Naive thymus-derived CD4-positive, alpha-beta T cell (primary cell): ENCODE measurements at regions not wholly inside any gene's neighbourhood (a gene's known extent, or its start where the extent isn't known, plus 50 kb on each side); places are given as distances from the start of the nearest gene placed in this dataset.

Experiments used
- ATAC-seq: fragments of 150-1000 bp; cut with Tn5 transposase; 2 replicates; pipeline ENCODE4 v1.10.0; 2021; ENCODE audit warnings: mild to moderate bottlenecking, moderate library complexity
- CTCF ChIA-PET: fragments of 350-600 bp; sonication (Branson Sonifier 250); formaldehyde crosslinking; loops from one replicate; lab custom pipeline; 2021; ENCODE audit warnings: antibody characterized with exemption; lab: Charles Lee
- POLR2A ChIA-PET: fragments of 350-600 bp; sonication (Branson Sonifier 250); formaldehyde crosslinking; loops from one replicate; lab custom pipeline; 2021; ENCODE audit warnings: antibody characterized with exemption, inconsistent platforms; lab: Charles Lee
- DNase-seq, 9 donors: peaks; one replicate each; pipeline versions ENCODE4 v3.0.0 to v3.0.0-alpha.2; 2020 to 2022; ENCODE audit warnings: mixed read lengths in 1 of 9
- H3K27ac ChIP-seq: one replicate; pipeline ENCODE4 v1.7.0; 2013; ENCODE audit warnings: mild to moderate bottlenecking, low read depth, low read length, moderate library complexity
- H3K27me3 ChIP-seq, 2 donors: one replicate each; pipeline ENCODE4 v1.7.0; 2013; ENCODE audit warnings: low read length in 2 of 2, mild to moderate bottlenecking in 2 of 2, moderate library complexity in 2 of 2; ENCODE audit not compliant: control insufficient read depth in 2 of 2, insufficient read depth in 2 of 2
- H3K36me3 ChIP-seq, 3 experiments: 1 replicate in 2 of 3; 2 replicates in 1 of 3; pipeline ENCODE4 v1.7.0; 2013; ENCODE audit warnings: low read length in 3 of 3, mild to moderate bottlenecking in 3 of 3, moderate library complexity in 1 of 3; ENCODE audit not compliant: insufficient read depth in 3 of 3, control insufficient read depth in 2 of 3
- H3K4me1 ChIP-seq, 2 donors: one replicate each; pipeline ENCODE4 v1.7.0; 2013; ENCODE audit warnings: low read length in 2 of 2, mild to moderate bottlenecking in 2 of 2, moderate library complexity in 1 of 2; ENCODE audit not compliant: control insufficient read depth in 2 of 2, insufficient read depth in 2 of 2
- H3K4me3 ChIP-seq: 2 replicates; pipeline ENCODE4 v1.7.0; 2013; ENCODE audit warnings: mild to moderate bottlenecking, low read length
- H3K9me3 ChIP-seq, 3 experiments: 1 replicate in 2 of 3; 2 replicates in 1 of 3; pipeline ENCODE4 v1.7.0; 2013; ENCODE audit warnings: low read length in 3 of 3; ENCODE audit not compliant: control insufficient read depth in 2 of 3
- H3K27ac Mint-ChIP-seq, 9 donors: one replicate each; pipeline ENCODE4 v1.8.0; 2020 to 2022; ENCODE audit warnings: mixed read lengths in 9 of 9, mild to moderate bottlenecking in 8 of 9, moderate library complexity in 5 of 9, inconsistent platforms in 2 of 9
- H3K27me3 Mint-ChIP-seq, 5 donors: one replicate each; pipeline ENCODE4 v1.8.0; 2021 to 2022; ENCODE audit warnings: mixed read lengths in 5 of 5, mild to moderate bottlenecking in 1 of 5
- H3K36me3 Mint-ChIP-seq, 5 donors: one replicate each; pipeline ENCODE4 v1.8.0; 2020 to 2022; ENCODE audit warnings: mixed read lengths in 5 of 5, mild to moderate bottlenecking in 3 of 5, inconsistent platforms in 1 of 5
- H3K4me1 Mint-ChIP-seq, 7 donors: one replicate each; pipeline ENCODE4 v1.8.0; 2020 to 2022; ENCODE audit warnings: mixed read lengths in 7 of 7, mild to moderate bottlenecking in 3 of 7, inconsistent platforms in 1 of 7
- H3K4me3 Mint-ChIP-seq, 10 donors: one replicate each; pipeline ENCODE4 v1.8.0; 2020 to 2022; ENCODE audit warnings: mild to moderate bottlenecking in 10 of 10, mixed read lengths in 10 of 10, moderate library complexity in 6 of 10, inconsistent platforms in 2 of 10
- H3K9me3 Mint-ChIP-seq, 11 donors: one replicate each; pipeline ENCODE4 v1.8.0; 2020 to 2022; ENCODE audit warnings: mixed read lengths in 11 of 11, mild to moderate bottlenecking in 4 of 11, inconsistent platforms in 1 of 11, moderate library complexity in 1 of 11
- intact Hi-C, 2 donors: fragments of 100-400 bp; cut with micrococcal nuclease; formaldehyde crosslinking; loops; one replicate each; pipeline ENCODE4 v1.15.1; 2023

DNA sequence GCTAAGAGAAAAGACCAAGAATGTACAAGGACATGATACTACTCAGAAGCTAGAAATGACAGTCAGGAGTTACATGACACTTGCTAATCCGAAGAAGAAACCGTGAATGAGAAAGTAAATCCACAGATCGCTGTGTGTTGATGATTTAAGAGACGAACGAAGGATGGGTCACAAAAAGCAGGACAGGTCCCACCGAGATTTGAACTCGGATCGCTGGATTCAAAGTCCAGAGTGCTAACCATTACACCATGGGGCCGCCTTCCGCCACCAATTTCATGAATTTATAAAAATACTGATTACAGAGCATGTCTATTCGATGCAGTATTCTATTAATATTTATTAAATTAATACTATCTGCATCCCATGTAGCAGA is 54.0 kb upstream of the BTN3A2 start:
- Histone ChIP-seq H3K27ac (no peak overlapping the region), H3K4me3 (no peak overlapping the region), H3K27me3 (no peaks in the 10 kb centered on the region), H3K36me3 (no peaks in the 10 kb centered on the region), H3K4me1 (peaks cover 4 to 19% of the 10 kb centered on the region in 2 donors), H3K9me3 (no peaks in the 10 kb centered on the region)
- Mint-ChIP-seq H3K36me3 (peaks cover 0 to 7% (median 0%) of the 10 kb centered on the region in 5 donors), H3K4me1 (peaks cover 5 to 56% (median 40%) of the 10 kb centered on the region in 7 donors), H3K9me3 (peaks cover 0 to 27% (median 4%) of the 10 kb centered on the region in 11 donors), H3K27me3 (peaks cover 0 to 8% (median 0%) of the 10 kb centered on the region in 5 donors), H3K27ac (peak overlapping the region; percentile 56 to 100 (median 94)), H3K4me3 (peak overlapping the region in 9 of 10 donors; percentile 25 to 100 (median 73))
- DNase-seq (peak in 5 of 9 donors; percentile 22 to 46 (median 45)), ATAC-seq (no peak)
- ChIA-PET POLR2A (interaction anchor here (0.9 to 6.3 kb wide), 7 partner anchors 8 to 258 kb away, joined by 3 to 37 read pairs (median 8); a partner anchor contains a TSS), CTCF (no interaction called here)
- intact Hi-C loops: loop anchor here in 1 of 2 donors (5.0 kb wide), 2 partner anchors 39 to 134 kb away; a partner anchor contains a TSS

GRCh38 chr6:26311385-26312095 is 53.5 kb upstream of the BTN3A2 start:
- Mint-ChIP-seq H3K27ac (peak overlapping the region; percentile 82 to 100 (median 96)), H3K27me3 (peaks cover 0 to 8% (median 0%) of the 10 kb centered on the region in 5 donors), H3K9me3 (peaks cover 0 to 27% (median 4%) of the 10 kb centered on the region in 11 donors), H3K4me1 (peaks cover 5 to 56% (median 40%) of the 10 kb centered on the region in 7 donors), H3K4me3 (peak overlapping the region; percentile 83 to 100 (median 96)), H3K36me3 (peaks cover 0 to 7% (median 0%) of the 10 kb centered on the region in 5 donors)
- ATAC-seq (peak; percentile 71), DNase-seq (peak in 8 of 9 donors; percentile 49 to 79 (median 68))
- intact Hi-C loops: loop anchor here (2.0 to 5.0 kb wide), 9 partner anchors 17 to 1441 kb away; a partner anchor contains a TSS
- Histone ChIP-seq H3K4me3 (peak overlapping the region; percentile 81), H3K27me3 (no peaks in the 10 kb centered on the region), H3K9me3 (no peaks in the 10 kb centered on the region), H3K36me3 (no peaks in the 10 kb centered on the region), H3K27ac (peak overlapping the region; percentile 50), H3K4me1 (peaks cover 4 to 19% of the 10 kb centered on the region in 2 donors)
- ChIA-PET CTCF (no interaction called here), POLR2A (interaction anchor here (0.9 to 6.3 kb wide), 9 partner anchors 8 to 258 kb away, joined by 3 to 37 read pairs (median 6); a partner anchor contains a TSS)

DNA sequence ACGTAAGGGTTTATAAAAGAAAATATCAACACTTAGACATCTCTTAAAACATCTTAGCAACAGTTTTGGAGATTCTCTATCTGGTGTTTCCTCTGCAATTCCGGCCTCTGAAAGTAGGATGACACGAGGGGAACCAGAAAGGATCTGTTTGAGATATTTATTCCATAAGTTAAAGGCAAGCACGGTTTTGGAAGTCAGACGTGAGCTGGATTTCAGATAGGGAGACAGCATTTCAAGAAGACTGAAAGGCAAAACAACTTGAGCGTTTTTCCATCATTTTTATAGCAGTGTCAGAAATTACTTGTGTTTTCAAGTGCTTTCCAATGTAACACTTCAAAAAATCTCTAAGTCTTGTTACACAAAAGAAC is 52.9 kb upstream of the BTN3A2 start:
- peaks cover 5 to 56% (median 40%) of the 10 kb centered on the region in 7 donors for H3K4me1 Mint-ChIP-seq
- Histone ChIP-seq H3K4me3 (peak overlapping the region; percentile 81), H3K9me3 (no peaks in the 10 kb centered on the region), H3K36me3 (no peaks in the 10 kb centered on the region), H3K27ac (peak overlapping the region; percentile 50), H3K27me3 (no peaks in the 10 kb centered on the region), H3K4me1 (peaks cover 4 to 19% of the 10 kb centered on the region in 2 donors)
- H3K36me3 Mint-ChIP-seq: peaks cover 0 to 7% (median 0%) of the 10 kb centered on the region in 5 donors
- H3K4me3 Mint-ChIP-seq: peak overlapping the region; percentile 83 to 100 (median 96)
- ChIA-PET POLR2A (interaction anchor here (1.1 to 6.3 kb wide), 9 partner anchors 9 to 153 kb away, joined by 4 to 37 read pairs (median 8); a partner anchor contains a TSS), CTCF (no interaction called here)
- intact Hi-C loops: loop anchor here (2.0 to 5.0 kb wide), 9 partner anchors 17 to 1441 kb away; a partner anchor contains a TSS
- ATAC-seq (no peak), DNase-seq (peak in 1 of 9 donors; percentile 13)
- H3K9me3 Mint-ChIP-seq: peaks cover 0 to 27% (median 4%) of the 10 kb centered on the region in 11 donors
- H3K27me3 Mint-ChIP-seq: peaks cover 0 to 8% (median 0%) of the 10 kb centered on the region in 5 donors
- H3K27ac Mint-ChIP-seq: peak overlapping the region; percentile 82 to 100 (median 96)

- no peaks in the 10 kb centered on the region for H3K27me3 ChIP-seq
- peaks cover 0 to 8% (median 0%) of the 10 kb centered on the region in 5 donors for H3K27me3 Mint-ChIP-seq
- DNase-seq: peak; percentile 64 to 91 (median 86)
- CTCF ChIA-PET: no interaction called here
- peaks cover 0 to 27% (median 4%) of the 10 kb centered on the region in 11 donors for H3K9me3 Mint-ChIP-seq
- H3K36me3 ChIP-seq: no peaks in the 10 kb centered on the region
- peak; percentile 75 for ATAC-seq
- H3K4me3 ChIP-seq: peak overlapping the region; percentile 81
- intact Hi-C loops: loop anchor here (1.0 to 5.0 kb wide), 19 partner anchors 7 to 1440 kb away; partner anchors contain the start of genes HMGN4 (in 2 of the 2) and ABT1 (in 1 of the 2)
- no peaks in the 10 kb centered on the region for H3K9me3 ChIP-seq
- H3K4me1 ChIP-seq: peaks cover 4 to 19% of the 10 kb centered on the region in 2 donors
- peaks cover 5 to 51% (median 37%) of the 10 kb centered on the region in 7 donors for H3K4me1 Mint-ChIP-seq
- peak overlapping the region; percentile 55 for H3K27ac ChIP-seq
- H3K27ac Mint-ChIP-seq: peak overlapping the region; percentile 82 to 100 (median 96)
- H3K36me3 Mint-ChIP-seq: peaks cover 0 to 7% (median 0%) of the 10 kb centered on the region in 5 donors
- H3K4me3 Mint-ChIP-seq: peak overlapping the region; percentile 83 to 100 (median 96)
- POLR2A ChIA-PET: interaction anchor here (1.0 to 6.3 kb wide), 14 partner anchors 10 to 244 kb away, joined by 3 to 37 read pairs (median 6); a partner anchor contains a TSS
Observed at GRCh38 chr6:26312501-26313397, 52.2 kb upstream of the BTN3A2 start.
